Effector memory CD8-positive, alpha-beta T cell (primary cell): ENCODE measurements at regions not wholly inside any gene's neighbourhood (a gene's known extent, or its start where the extent isn't known, plus 50 kb on each side); places are given as distances from the start of the nearest gene placed in this dataset.

Experiments used
- ATAC-seq: fragments of 150-1000 bp; cut with Tn5 transposase; replicated peaks from 2 replicates; pipeline ENCODE4 v1.10.0; 2021; ENCODE audit warnings: mild to moderate bottlenecking, moderate library complexity
- DNase-seq, 3 experiments: peaks; one replicate each; pipeline ENCODE4 v3.0.0; 2021
- H3K27ac Mint-ChIP-seq, 2 donors: one replicate each; pipeline ENCODE4 v1.8.0; 2022; ENCODE audit warnings: mild to moderate bottlenecking in 2 of 2, mixed read lengths in 2 of 2, moderate library complexity in 2 of 2
- H3K27me3 Mint-ChIP-seq, 2 donors: one replicate each; pipeline ENCODE4 v1.8.0; 2022; ENCODE audit warnings: mixed read lengths in 2 of 2
- H3K36me3 Mint-ChIP-seq: one replicate; pipeline ENCODE4 v1.8.0; 2022; ENCODE audit warnings: mild to moderate bottlenecking, moderate library complexity, mixed read lengths; ENCODE audit not compliant: insufficient read depth
- H3K4me1 Mint-ChIP-seq, 2 donors: one replicate each; pipeline ENCODE4 v1.8.0; 2022; ENCODE audit warnings: low read depth in 2 of 2, mixed read lengths in 2 of 2
- H3K4me3 Mint-ChIP-seq, 2 donors: one replicate each; pipeline ENCODE4 v1.8.0; 2022; ENCODE audit warnings: mild to moderate bottlenecking in 2 of 2, mixed read lengths in 2 of 2, moderate library complexity in 2 of 2
- H3K9me3 Mint-ChIP-seq, 2 donors: one replicate each; pipeline ENCODE4 v1.8.0; 2022; ENCODE audit warnings: mixed read lengths in 2 of 2

DNA sequence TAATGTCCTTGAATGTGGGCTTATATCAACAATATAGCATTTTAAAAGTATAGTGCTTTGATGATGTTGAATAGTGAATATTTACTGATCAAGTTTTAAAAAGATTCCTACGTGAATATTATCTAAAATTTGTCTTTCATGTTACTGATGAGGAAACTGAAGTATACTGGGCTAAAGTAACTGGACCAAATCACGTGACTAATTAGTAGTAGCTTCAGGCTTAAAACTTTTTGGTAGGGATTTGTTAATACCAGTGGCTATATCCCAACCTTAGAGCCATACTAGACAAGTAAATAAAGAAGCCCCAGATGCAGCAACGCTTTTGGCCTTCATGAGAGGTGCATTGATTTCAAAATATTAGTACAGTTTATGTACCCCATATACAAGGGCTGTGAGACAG, 152.1 kb upstream of the EDIL3 start:
- DNase-seq (no peak), ATAC-seq (no peak)
- no peak overlapping the region for H3K4me3 Mint-ChIP-seq
- H3K27ac Mint-ChIP-seq: no peak overlapping the region
- H3K4me1 Mint-ChIP-seq: no peaks in the 10 kb centered on the region
- no peaks in the 10 kb centered on the region for H3K27me3 Mint-ChIP-seq
- H3K9me3 Mint-ChIP-seq: peaks cover 4 to 33% of the 10 kb centered on the region in 2 donors
- no peaks in the 10 kb centered on the region for H3K36me3 Mint-ChIP-seq

DNA sequence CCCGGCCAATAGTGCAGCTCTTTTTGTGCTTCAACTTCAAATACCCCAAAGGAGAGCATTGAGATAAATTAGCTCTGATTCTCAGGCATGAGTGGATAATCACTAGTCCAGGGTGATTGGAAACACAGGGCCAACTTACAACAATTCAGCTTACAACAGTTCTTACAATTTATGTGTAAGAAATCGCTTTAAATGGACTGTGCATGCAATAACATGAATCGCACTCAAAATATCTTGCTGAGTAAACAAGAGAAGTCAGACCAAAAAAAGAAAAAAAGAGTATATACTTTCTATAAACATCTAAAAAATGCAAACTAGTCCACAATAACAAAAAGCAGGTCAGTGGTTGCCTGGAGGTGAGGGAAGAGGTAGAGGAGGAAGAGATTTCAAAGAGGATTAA, 150.6 kb upstream of the EDIL3 start:
- no peaks in the 10 kb centered on the region for H3K36me3 Mint-ChIP-seq
- no peak for ATAC-seq
- H3K4me1 Mint-ChIP-seq: no peaks in the 10 kb centered on the region
- H3K27ac Mint-ChIP-seq: no peak overlapping the region
- H3K4me3 Mint-ChIP-seq: no peak overlapping the region
- H3K9me3 Mint-ChIP-seq: peaks cover 0 to 28% of the 10 kb centered on the region in 2 donors
- H3K27me3 Mint-ChIP-seq: no peaks in the 10 kb centered on the region
- DNase-seq: no peak

DNA sequence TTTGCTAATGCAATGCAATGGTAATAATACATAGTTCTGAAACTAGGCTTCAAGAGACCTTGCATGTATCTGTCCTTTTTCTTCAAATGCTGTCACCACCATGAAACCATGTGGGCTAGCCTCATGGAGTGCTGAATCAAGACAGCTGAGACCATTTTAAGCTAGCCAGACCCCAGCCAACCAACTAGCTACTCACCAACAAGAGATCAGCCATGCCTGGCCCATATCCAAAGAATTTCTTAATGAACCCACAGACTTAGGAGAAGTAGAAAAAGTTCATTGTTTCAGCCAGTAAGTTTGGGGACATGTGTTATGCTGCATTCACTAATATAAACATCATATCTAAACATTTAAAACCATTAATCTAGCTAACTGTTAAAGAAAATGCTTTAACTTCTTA, 139.8 kb upstream of the EDIL3 start:
- no peaks in the 10 kb centered on the region for H3K4me1 Mint-ChIP-seq
- no peak overlapping the region for H3K27ac Mint-ChIP-seq
- H3K9me3 Mint-ChIP-seq: peaks cover 6 to 7% of the 10 kb centered on the region in 2 donors
- ATAC-seq (no peak), DNase-seq (no peak)
- no peaks in the 10 kb centered on the region for H3K36me3 Mint-ChIP-seq
- H3K4me3 Mint-ChIP-seq: no peak overlapping the region
- no peaks in the 10 kb centered on the region for H3K27me3 Mint-ChIP-seq

DNA sequence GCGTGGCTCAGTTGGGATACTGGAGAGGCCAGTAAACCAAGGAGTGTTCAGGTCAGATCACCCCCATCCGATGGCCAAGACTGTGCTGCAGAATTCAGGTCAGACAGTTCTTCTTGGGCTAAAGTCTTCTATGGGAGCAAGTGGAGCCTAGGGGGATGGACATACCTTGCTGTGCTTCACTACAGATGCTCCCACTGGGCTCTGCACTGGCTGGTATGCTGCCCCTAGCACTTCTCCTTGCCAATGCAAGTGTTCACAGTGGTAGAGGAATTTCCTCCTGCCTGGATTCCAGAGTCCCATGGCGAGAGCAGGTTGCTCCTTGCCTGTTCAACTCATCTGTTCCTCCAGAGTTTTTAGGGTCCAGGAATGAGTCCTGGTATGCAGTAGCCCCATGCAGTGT, 134.2 kb upstream of the EDIL3 start:
- DNase-seq: no peak
- H3K36me3 Mint-ChIP-seq: no peaks in the 10 kb centered on the region
- no peak for ATAC-seq
- no peaks in the 10 kb centered on the region for H3K27me3 Mint-ChIP-seq
- H3K4me3 Mint-ChIP-seq: no peak overlapping the region
- H3K27ac Mint-ChIP-seq: no peak overlapping the region
- H3K9me3 Mint-ChIP-seq: peaks cover 13 to 22% of the 10 kb centered on the region in 2 donors
- no peaks in the 10 kb centered on the region for H3K4me1 Mint-ChIP-seq

DNA sequence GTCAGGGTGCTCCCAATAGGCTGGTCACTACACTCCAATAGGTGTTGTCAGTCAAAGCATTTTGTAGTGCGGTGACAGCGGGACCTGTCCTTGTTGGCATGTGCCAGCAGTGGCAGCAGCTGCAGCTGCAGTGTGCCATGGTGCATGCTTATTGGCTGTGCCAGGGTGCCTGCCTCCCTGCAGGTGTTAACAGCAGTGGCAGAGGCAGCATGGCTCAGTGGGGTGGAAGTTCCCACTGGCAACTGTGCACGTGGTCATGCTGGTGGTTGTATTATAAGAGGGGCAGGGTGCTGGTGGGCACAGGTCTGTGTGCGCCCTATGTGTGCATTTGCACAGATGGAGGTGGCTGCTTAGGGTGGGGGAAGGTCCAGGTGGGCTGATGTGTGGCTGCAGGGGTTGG, 133.7 kb upstream of the EDIL3 start:
- Mint-ChIP-seq H3K4me3 (no peak overlapping the region), H3K9me3 (peaks cover 13 to 22% of the 10 kb centered on the region in 2 donors), H3K36me3 (no peaks in the 10 kb centered on the region), H3K27me3 (no peaks in the 10 kb centered on the region), H3K27ac (no peak overlapping the region), H3K4me1 (no peaks in the 10 kb centered on the region)
- no peak for DNase-seq
- ATAC-seq: no peak

DNA sequence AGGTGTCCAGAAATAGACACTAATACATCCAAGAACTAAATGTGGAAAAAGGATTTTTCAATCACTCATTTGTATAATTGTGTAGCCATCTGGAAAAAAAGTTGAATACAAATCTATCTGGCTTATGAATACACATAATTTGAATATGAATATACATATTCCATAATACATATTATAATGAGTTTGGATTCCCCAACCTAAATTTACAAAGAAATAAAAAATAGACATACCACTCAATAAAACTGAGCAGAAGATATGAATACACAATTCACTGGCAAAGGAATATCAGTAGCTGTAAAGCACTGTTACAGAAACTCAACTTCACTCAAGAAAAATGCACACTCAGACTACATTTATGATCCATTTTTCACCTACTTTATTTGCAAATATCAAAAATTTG, 121.9 kb upstream of the EDIL3 start:
- no peak overlapping the region for H3K27ac Mint-ChIP-seq
- DNase-seq (no peak), ATAC-seq (no peak)
- no peaks in the 10 kb centered on the region for H3K36me3 Mint-ChIP-seq
- H3K27me3 Mint-ChIP-seq: no peaks in the 10 kb centered on the region
- no peaks in the 10 kb centered on the region for H3K4me1 Mint-ChIP-seq
- peaks cover 0 to 8% of the 10 kb centered on the region in 2 donors for H3K9me3 Mint-ChIP-seq
- no peak overlapping the region for H3K4me3 Mint-ChIP-seq

DNA sequence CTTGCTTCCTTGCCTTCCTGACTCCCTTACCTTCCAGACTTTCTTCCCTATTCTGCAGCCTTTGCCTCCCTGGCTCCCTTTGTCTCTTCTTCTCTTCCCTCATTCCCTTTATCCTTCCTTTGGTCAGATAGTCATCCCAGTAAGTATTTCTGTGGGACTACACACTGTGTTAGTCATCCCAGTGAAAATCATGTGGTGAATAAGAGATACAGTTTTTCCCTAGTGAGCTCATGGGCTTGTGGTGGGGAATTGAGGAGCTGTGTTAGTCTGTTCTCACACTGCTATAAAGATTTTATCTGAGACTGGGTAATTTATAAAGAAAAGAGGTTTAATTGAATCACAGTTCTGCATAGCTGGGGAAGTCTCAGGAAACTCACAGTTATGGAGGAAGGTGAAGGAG, 109.8 kb upstream of the EDIL3 start:
- Mint-ChIP-seq H3K4me1 (no peaks in the 10 kb centered on the region), H3K4me3 (no peak overlapping the region), H3K9me3 (peaks cover 6 to 7% of the 10 kb centered on the region in 2 donors), H3K27me3 (no peaks in the 10 kb centered on the region), H3K36me3 (peaks cover 6% of the 10 kb centered on the region), H3K27ac (no peak overlapping the region)
- ATAC-seq (no peak), DNase-seq (no peak)

DNA sequence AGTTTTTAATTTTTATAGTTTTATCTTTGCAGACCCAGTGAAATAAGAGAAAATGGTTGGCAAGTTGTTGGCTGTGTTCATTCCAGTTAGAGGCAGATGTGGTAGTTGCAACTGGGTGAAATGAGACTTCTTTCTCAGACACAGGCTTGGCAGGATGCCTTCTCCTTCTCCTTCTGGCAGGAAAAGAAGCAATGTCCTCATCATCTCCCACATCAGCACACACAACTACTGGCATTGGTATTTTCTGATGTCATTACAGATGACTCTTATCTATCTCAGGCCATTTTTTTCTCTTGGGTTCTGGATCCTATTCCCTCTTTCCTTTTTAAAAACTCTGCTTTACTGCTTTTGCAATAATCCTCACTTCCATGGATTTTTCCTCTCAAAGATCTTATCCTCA, 103.3 kb upstream of the EDIL3 start:
- H3K27ac Mint-ChIP-seq: no peak overlapping the region
- DNase-seq (no peak), ATAC-seq (no peak)
- peaks cover 9 to 10% of the 10 kb centered on the region in 2 donors for H3K9me3 Mint-ChIP-seq
- H3K36me3 Mint-ChIP-seq: no peaks in the 10 kb centered on the region
- no peaks in the 10 kb centered on the region for H3K4me1 Mint-ChIP-seq
- H3K27me3 Mint-ChIP-seq: no peaks in the 10 kb centered on the region
- no peak overlapping the region for H3K4me3 Mint-ChIP-seq

DNA sequence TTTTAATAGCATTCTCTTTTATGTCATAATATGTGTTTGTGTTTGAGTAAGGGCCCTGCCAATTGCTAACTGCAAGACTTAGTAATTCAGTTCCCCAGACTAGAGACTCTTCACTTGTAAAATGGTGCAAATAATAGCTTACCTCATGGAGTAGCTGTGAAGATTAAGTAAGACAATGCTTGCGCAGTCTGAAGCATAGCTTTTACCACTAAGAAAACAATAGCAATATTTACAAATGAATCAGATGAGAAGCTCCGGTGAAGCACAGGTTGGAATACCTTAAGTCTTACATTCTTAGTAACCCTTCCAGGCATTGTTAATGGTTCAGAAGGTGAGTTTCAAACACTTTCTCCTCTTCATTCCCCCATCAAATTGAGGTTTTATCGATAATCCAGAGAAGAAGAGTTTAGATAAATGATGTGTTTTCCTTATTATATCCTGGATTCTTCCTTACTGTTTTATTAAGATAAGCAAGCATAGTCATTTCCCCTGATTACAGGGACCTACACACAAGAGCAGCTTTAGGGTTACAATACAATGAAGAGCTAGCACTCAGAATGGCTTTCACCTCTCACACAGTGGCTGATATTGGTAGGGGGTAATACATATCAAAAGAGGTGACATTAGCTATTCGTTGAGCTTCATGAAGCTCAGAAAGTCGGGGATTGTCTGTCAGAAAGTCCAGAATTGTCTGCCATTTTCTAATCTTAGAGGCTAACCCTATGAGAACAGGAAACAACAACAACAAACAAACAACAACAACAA, 96.4 kb upstream of the EDIL3 start:
- Mint-ChIP-seq H3K9me3 (peaks cover 9% of the 10 kb centered on the region in 2 donors), H3K27me3 (no peaks in the 10 kb centered on the region), H3K4me3 (no peak overlapping the region), H3K27ac (no peak overlapping the region), H3K36me3 (no peaks in the 10 kb centered on the region), H3K4me1 (no peaks in the 10 kb centered on the region)
- DNase-seq (no peak), ATAC-seq (no peak)

DNA sequence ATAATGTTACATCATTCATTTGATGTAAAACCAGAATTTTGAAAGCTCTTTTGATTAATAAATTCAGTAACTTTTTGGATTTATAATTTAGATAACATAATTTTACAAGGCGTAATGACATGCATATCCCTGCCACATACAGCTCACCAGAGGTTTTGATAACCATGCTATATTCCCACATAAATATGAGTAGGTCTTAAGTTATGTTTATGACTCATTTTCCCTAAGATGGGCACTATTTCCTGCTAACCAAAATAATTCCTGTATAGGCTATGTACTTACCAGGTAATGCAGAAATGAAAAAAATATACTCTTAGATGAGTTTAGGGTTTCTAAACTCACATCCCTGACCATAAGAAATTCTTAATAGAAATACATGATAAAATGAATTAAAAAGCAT, 93.9 kb upstream of the EDIL3 start:
- no peak for ATAC-seq
- no peak overlapping the region for H3K27ac Mint-ChIP-seq
- H3K4me3 Mint-ChIP-seq: no peak overlapping the region
- H3K4me1 Mint-ChIP-seq: no peaks in the 10 kb centered on the region
- H3K9me3 Mint-ChIP-seq: peaks cover 9 to 18% of the 10 kb centered on the region in 2 donors
- no peaks in the 10 kb centered on the region for H3K27me3 Mint-ChIP-seq
- DNase-seq: no peak
- H3K36me3 Mint-ChIP-seq: no peaks in the 10 kb centered on the region

DNA sequence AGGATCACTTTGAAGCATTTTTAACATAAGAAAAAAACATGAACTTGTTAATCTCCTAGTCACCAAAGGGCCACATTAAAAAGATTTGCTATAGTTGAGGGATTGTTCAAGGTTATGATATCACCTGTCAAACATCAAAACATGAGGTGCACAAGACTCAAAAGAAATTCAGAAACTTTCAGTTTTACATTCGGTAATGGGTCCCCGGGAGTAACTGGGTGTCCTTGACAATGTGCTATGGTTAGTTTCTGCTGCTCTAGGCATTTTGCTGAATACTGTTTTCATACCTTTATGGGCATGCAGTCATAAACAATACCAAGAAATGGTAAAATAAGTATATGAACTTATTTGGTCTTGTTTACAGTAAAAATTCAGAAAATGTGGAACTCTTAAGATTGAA, 92.8 kb upstream of the EDIL3 start:
- no peak overlapping the region for H3K4me3 Mint-ChIP-seq

DNA sequence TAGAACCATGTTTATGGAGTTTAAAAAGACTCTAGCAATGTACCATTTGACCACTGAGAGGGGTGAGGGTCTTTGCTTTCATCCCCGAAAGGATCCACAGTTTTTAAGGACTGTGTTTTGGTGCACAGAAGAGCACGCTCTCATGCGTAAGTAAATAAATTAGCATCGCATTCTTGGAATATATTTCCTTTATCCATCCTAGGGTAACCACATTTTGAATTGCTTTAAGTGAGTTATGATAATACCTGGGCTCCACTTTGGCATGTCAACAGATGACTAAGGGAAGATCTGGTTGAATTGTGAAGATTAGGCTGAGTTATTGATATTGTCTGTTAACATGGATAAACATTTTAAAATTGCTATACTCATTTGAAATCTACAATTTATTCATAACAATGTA, 89.4 kb upstream of the EDIL3 start:
- Mint-ChIP-seq H3K36me3 (no peaks in the 10 kb centered on the region), H3K27ac (no peak overlapping the region), H3K4me3 (no peak overlapping the region), H3K27me3 (no peaks in the 10 kb centered on the region), H3K9me3 (peaks cover 9 to 13% of the 10 kb centered on the region in 2 donors), H3K4me1 (no peaks in the 10 kb centered on the region)
- no peak for ATAC-seq
- DNase-seq: no peak

More for the DNA sequence above, 92.8 kb upstream of the EDIL3 start:
- Mint-ChIP-seq H3K27ac (no peak overlapping the region), H3K4me1 (no peaks in the 10 kb centered on the region), H3K27me3 (no peaks in the 10 kb centered on the region), H3K36me3 (no peaks in the 10 kb centered on the region), H3K9me3 (peaks cover 9 to 10% of the 10 kb centered on the region in 2 donors)
- ATAC-seq (no peak), DNase-seq (no peak)

DNA sequence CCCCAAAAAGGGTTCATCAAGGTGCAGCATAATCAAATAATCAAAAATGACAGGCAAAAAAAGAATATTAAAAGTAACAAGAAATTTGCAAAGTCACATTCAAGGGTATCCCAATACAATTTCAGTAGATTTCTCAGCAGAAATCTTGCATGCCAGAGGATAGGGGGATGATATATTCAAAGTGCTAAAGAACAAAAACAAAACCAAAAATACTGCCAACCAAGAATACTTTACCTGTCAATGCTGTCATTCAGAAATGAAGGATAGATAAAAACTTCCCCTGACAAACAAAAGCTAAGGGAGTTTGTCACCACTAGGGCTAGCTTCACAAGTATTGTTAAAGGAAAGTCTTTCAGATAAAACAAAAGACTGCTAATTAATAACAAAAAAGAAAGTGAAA, 68.7 kb upstream of the EDIL3 start:
- DNase-seq: no peak
- H3K4me3 Mint-ChIP-seq: no peak overlapping the region
- peaks cover 2 to 8% of the 10 kb centered on the region in 2 donors for H3K9me3 Mint-ChIP-seq
- H3K36me3 Mint-ChIP-seq: no peaks in the 10 kb centered on the region
- no peaks in the 10 kb centered on the region for H3K4me1 Mint-ChIP-seq
- no peak for ATAC-seq
- H3K27ac Mint-ChIP-seq: no peak overlapping the region
- no peaks in the 10 kb centered on the region for H3K27me3 Mint-ChIP-seq

DNA sequence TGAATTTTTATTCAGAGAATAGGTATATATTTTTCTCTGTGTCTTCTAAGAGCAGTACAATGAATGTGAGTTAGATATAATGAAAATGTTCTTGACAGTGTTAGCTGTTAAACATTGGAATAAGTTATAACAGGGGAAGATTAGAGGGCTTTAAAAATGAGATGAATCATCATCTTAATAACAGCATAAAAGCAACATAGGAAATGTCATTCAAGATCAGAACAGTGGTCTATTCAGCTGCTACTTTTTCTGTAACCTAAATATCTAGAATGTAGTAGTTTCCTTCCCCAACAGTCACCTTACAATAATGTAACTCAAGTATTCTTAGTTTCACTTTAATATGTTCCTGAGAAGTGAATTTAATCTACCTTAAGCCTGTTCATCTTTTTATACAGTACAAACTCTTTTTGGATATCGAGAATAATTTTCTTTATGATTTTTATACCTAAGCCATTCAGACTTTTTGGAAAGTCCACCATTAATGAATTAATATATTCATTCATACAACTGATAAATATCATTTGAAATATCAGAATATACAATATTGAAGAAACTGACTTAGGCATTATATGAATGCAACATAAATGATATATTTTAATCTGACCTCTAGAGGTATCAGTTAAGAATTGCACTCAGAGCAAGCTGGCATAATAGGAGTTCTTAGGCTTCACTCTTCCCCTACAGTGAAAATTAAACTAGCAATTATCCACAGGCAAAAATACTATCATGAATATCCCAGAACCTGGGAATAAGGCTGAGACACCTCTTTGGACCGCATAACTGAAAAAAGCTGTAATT, 66.1 kb upstream of the EDIL3 start:
- Mint-ChIP-seq H3K27me3 (no peaks in the 10 kb centered on the region), H3K36me3 (no peaks in the 10 kb centered on the region), H3K9me3 (peaks cover 5 to 8% of the 10 kb centered on the region in 2 donors), H3K27ac (no peak overlapping the region), H3K4me1 (no peaks in the 10 kb centered on the region), H3K4me3 (no peak overlapping the region)
- no peak for ATAC-seq
- DNase-seq: no peak
